Thoracic aorta (tissue), 2 donors: ENCODE measurements at regions not wholly inside any gene's neighbourhood (a gene's known extent, or its start where the extent isn't known, plus 50 kb on each side); places are given as distances from the start of the nearest gene placed in this dataset.

Source experiments
- ATAC-seq: fragments of 150-250 bp; one replicate; pipeline ENCODE4 v1.8.0; 2017; ENCODE audit warnings: low read depth; ENCODE audit not compliant: insufficient number of reproducible peaks, low FRiP score
- DNase-seq: peaks from one replicate; pipeline ENCODE4 v3.0.0-alpha.2; 2020; ENCODE audit warnings: low spot score
- H3K27ac ChIP-seq, 2 donors: fragments of 200-600 bp; sonication (generic); 1 replicate in 1 of 2; 2 replicates in 1 of 2; pipeline ENCODE4 v1.5.1; 2016; ENCODE audit warnings: mild to moderate bottlenecking in 2 of 2, moderate library complexity in 2 of 2
- H3K27me3 ChIP-seq: fragments of 200-600 bp; sonication (generic); replicated peaks from 2 replicates; pipeline ENCODE4 v1.6.0; 2016; ENCODE audit warnings: mild to moderate bottlenecking; ENCODE audit not compliant: insufficient read depth
- H3K36me3 ChIP-seq: fragments of 200-600 bp; sonication (generic); one replicate; pipeline ENCODE4 v1.5.1; 2016
- H3K4me1 ChIP-seq, 2 donors: fragments of 200-600 bp; sonication (generic); 1 replicate in 1 of 2; 2 replicates in 1 of 2; pipeline versions ENCODE4 v1.5.1 to v1.6.0; 2016; ENCODE audit warnings: low read depth in 2 of 2, mild to moderate bottlenecking in 1 of 2; ENCODE audit not compliant: control insufficient read depth in 1 of 2
- H3K4me3 ChIP-seq: fragments of 200-600 bp; sonication (generic); 2 replicates; pipeline ENCODE4 v1.5.1; 2016; ENCODE audit warnings: mild to moderate bottlenecking
- H3K9me3 ChIP-seq: fragments of 200-600 bp; sonication (generic); 2 replicates; pipeline ENCODE4 v1.5.1; 2016
- TF ChIP-seq, protein P1 (sequence below): fragments of 200-600 bp; sonication (generic); IDR thresholded peaks from one replicate; pipeline ENCODE4 v1.5.1; 2019; ENCODE audit warnings: antibody characterized with exemption

DNA sequence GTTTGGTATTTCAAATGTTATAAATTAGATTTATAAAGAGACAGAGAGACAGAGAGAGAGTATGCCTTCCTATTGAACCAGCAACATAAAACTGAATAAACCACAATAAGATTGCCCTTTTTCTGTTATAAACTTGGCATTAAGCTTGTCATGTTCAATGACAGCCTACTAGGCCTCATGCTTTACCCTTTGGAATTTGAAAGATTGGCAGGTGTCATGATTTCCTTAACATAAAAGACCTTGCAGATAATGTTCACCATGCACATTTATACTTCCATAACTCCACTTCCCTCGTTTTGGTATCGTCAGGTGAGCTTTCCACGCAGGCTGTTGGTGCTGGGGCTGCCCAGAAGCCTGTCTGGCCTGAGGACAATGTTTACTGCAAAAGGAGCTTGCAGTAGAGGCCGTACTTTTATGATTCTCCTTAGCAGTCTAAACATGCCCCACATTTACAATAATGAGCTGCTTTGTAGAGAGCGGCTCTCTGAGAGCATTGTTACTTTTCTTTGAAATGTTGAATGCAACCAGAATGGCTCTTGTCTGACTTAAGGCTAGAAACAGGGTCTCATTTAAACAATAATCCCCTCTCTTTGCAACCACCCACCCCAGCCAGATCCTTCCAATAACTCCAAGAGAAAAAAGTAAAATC, 379.1 kb upstream of the ATP5MC3 start:
- DNase-seq (no peak), ATAC-seq (no peak)
- Histone ChIP-seq H3K9me3 (no peaks in the 10 kb centered on the region), H3K27me3 (no peaks in the 10 kb centered on the region), H3K4me1 (no peaks in the 10 kb centered on the region), H3K36me3 (no peaks in the 10 kb centered on the region), H3K27ac (no peak overlapping the region), H3K4me3 (no peak overlapping the region)
- TF ChIP-seq, protein P1, sequence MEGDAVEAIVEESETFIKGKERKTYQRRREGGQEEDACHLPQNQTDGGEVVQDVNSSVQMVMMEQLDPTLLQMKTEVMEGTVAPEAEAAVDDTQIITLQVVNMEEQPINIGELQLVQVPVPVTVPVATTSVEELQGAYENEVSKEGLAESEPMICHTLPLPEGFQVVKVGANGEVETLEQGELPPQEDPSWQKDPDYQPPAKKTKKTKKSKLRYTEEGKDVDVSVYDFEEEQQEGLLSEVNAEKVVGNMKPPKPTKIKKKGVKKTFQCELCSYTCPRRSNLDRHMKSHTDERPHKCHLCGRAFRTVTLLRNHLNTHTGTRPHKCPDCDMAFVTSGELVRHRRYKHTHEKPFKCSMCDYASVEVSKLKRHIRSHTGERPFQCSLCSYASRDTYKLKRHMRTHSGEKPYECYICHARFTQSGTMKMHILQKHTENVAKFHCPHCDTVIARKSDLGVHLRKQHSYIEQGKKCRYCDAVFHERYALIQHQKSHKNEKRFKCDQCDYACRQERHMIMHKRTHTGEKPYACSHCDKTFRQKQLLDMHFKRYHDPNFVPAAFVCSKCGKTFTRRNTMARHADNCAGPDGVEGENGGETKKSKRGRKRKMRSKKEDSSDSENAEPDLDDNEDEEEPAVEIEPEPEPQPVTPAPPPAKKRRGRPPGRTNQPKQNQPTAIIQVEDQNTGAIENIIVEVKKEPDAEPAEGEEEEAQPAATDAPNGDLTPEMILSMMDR = no peak

DNA sequence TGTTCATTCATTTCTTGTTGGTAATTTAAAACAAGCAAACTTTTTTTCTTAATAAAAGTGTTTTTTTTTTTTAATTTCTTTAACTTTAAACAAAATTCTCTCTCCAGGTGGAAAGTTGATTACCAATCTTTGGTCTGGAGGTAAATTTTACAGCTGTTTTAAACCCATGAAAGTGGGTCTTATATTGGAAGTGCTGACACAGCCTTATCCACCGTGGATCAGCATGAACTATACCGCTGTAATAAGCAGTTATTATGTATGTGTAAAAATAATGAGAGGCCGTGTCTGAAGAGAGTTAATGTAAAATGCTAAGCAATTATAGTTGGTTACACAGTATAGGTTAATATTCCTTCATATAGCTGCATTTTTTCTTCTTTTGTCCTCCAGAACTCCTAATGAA, 378.1 kb upstream of the ATP5MC3 start:
- H3K36me3 ChIP-seq = no peaks in the 10 kb centered on the region
- no peak for ATAC-seq
- TF ChIP-seq, protein P1 = no peak
- H3K9me3 ChIP-seq = no peaks in the 10 kb centered on the region
- DNase-seq = no peak
- no peaks in the 10 kb centered on the region for H3K4me1 ChIP-seq
- H3K27me3 ChIP-seq = no peaks in the 10 kb centered on the region
- no peak overlapping the region for H3K4me3 ChIP-seq
- no peak overlapping the region for H3K27ac ChIP-seq

- Histone ChIP-seq H3K27me3 (no peaks in the 10 kb centered on the region), H3K4me1 (no peaks in the 10 kb centered on the region), H3K27ac (no peak overlapping the region), H3K9me3 (no peaks in the 10 kb centered on the region), H3K36me3 (no peaks in the 10 kb centered on the region), H3K4me3 (no peak overlapping the region)
- ATAC-seq (no peak), DNase-seq (no peak)
- TF ChIP-seq, protein P1 = no peak
Measured at GRCh38 chr2:175557810-175558377, 376.4 kb upstream of the ATP5MC3 start.

DNA sequence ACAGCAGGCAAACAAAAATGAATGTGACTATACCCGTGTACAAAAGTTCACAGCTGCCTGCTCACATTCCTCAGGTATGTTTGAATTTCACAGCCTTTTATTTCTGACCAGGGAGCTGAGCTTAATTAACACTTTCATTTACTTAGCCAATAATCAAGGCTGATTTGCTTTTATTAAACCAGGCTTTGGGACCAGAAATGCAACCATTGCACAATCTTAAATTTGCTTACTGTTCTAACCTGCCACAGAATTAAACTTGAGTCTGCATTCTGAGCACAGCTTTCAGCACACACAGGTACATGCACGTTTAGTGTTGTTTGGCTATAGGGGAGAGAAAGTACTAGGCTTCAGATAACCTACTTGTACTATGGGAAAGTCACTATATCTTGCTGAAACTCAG, 372.4 kb upstream of the ATP5MC3 start:
- DNase-seq (no peak), ATAC-seq (no peak)
- H3K4me1 ChIP-seq = no peaks in the 10 kb centered on the region
- H3K36me3 ChIP-seq = no peaks in the 10 kb centered on the region
- H3K9me3 ChIP-seq = no peaks in the 10 kb centered on the region
- TF ChIP-seq, protein P1 = no peak
- H3K27ac ChIP-seq = no peak overlapping the region
- no peak overlapping the region for H3K4me3 ChIP-seq
- H3K27me3 ChIP-seq = no peaks in the 10 kb centered on the region

GRCh38 chr2:175552902-175553301, 371.4 kb upstream of the ATP5MC3 start:
- H3K4me1 ChIP-seq = no peaks in the 10 kb centered on the region
- TF ChIP-seq, protein P1 = no peak
- ATAC-seq (no peak), DNase-seq (no peak)
- no peaks in the 10 kb centered on the region for H3K27me3 ChIP-seq
- no peaks in the 10 kb centered on the region for H3K9me3 ChIP-seq
- no peaks in the 10 kb centered on the region for H3K36me3 ChIP-seq
- no peak overlapping the region for H3K4me3 ChIP-seq
- no peak overlapping the region for H3K27ac ChIP-seq
